DOHH2 (cell line): ENCODE measurements at regions not wholly inside any gene's neighbourhood (a gene's known extent, or its start where the extent isn't known, plus 50 kb on each side); places are given as distances from the start of the nearest gene placed in this dataset.

Source experiments
- CTCF ChIP-seq: fragments of 200-600 bp; sonication (generic); IDR thresholded peaks from one replicate; pipeline ENCODE4 v1.5.1; 2014; ENCODE audit warnings: antibody characterized with exemption, mild to moderate bottlenecking, low read depth, low read length; ENCODE audit not compliant: poor library complexity, severe bottlenecking
- EZH2phosphoT487 ChIP-seq: fragments of 200-600 bp; sonication (generic); IDR thresholded peaks from 2 replicates; pipeline ENCODE4 v1.6.1; 2017; ENCODE audit warnings: borderline replicate concordance, mild to moderate bottlenecking, antibody characterized with exemption, low read length, moderate library complexity, mixed read lengths

DNA sequence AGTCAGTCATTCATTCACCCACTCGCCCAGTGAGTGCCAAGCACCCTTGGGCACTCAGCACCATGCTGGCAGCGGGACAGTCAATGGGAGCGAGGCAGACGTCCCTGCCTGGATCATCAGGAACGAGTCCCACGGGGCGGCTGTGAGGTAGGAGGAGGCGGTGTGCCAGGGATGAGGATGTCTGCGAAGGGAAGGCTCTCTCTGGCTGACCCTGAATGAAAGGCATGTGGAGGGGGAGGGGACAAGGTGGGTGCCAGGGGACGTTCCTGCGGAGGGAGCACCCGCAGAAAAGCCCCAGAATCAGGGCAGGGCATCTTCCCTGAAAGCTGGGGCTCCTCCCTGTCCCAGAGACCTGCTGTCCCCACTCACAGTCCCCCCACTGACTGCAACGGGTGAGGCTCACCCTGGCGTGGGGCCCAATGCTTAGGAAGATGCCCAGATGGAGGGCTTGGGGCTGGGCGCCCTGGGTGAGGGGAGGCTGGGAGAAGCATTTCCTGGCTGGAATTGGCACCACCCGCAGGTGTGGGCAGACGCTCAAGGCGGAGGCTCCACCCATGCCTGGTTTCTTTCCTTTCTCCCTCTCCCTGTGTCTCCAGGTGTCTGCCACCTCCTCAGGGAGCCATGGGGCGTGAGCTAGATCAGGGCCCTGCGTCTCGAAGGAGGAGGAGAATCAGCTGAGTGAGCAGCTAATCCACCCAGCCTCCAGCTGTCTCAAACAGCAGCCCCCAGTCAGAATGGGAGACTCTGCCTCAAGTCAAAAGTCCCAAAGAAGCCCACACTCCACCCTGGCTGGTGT lies 179.0 kb upstream of the PPP1R26 start:
- TF ChIP-seq CTCF (no peak), EZH2phosphoT487 (no peak)
